ENCODE measurements at regions not wholly inside any gene's neighbourhood (a gene's known extent, or its start where the extent isn't known, plus 50 kb on each side); places are given as distances from the start of the nearest gene placed in this dataset.

DNA sequence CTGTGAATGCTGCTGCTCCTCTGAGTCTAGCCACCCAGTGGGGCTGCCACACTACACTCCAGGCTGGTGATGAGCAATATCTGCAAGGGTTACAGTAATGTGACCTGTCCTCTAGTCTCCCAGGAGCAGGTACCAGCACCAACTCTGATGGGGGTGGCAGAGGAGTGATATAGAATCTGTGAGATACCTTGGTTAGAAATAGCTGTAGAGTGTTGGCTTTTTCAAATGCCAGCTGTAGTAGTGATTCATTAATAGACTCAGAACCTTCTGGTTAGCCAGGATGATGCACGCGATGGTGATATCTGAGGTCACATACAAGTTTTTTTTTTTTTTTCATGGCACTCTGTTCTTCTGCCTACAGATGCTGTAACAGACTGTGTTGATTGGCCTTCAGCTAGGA is 757.1 kb downstream of the INHBA start:
- Histone ChIP-seq H3K4me3 (no peak overlapping the region), H3K27ac (no peak overlapping the region), H3K36me3 (no peaks in the 10 kb centered on the region), H3K4me1 (no peaks in the 10 kb centered on the region), H3K9me3 (peaks cover 0 to 5% of the 10 kb centered on the region in 2 donors), H3K27me3 (no peaks in the 10 kb centered on the region)
- no peak for DNase-seq
- intact Hi-C loops (cut with DNase I; ENCODE audit: low total_unique reads), result no loop called here
- TF ChIP-seq CTCF (IDR thresholded peaks at IDR 0.05), result no peak
- TF ChIP-seq POLR2A (IDR thresholded peaks at IDR 0.05), result no peak

GRCh38 chr7:40944981-40945585 is 757.8 kb downstream of the INHBA start:
- Histone ChIP-seq H3K36me3 (no peaks in the 10 kb centered on the region), H3K4me1 (no peaks in the 10 kb centered on the region), H3K27me3 (no peaks in the 10 kb centered on the region), H3K27ac (no peak overlapping the region), H3K9me3 (peaks cover 0 to 5% of the 10 kb centered on the region in 2 donors), H3K4me3 (no peak overlapping the region)
- no peak for DNase-seq
- intact Hi-C loops (cut with DNase I; ENCODE audit: low total_unique reads), result no loop called here
- TF ChIP-seq CTCF (IDR thresholded peaks at IDR 0.05) (no peak), POLR2A (IDR thresholded peaks at IDR 0.05) (no peak)

DNA sequence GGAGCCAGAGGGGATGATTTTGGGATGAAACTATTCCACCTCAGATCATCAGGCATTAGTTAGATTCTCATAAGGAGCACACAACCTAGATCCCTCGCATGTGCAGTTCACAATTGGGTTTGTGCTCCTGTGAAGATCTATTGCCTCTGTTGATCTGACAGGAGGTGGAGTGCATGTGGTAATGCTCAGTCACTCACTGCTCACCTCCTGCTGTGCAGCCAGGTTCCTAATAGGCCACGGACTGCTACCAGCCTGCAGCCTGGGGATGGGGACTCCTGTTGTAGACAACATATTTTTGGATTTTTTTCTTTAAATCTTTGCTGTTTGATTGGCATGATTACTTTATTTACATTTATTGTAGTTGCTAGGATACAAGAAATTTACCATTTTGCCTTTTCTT is 765.0 kb downstream of the INHBA start:
- TF ChIP-seq POLR2A (IDR thresholded peaks at IDR 0.05) (no peak), CTCF (IDR thresholded peaks at IDR 0.05) (no peak)
- no peak for DNase-seq
- H3K27ac ChIP-seq, result no peak overlapping the region
- H3K27me3 ChIP-seq, result no peaks in the 10 kb centered on the region
- no peaks in the 10 kb centered on the region for H3K9me3 ChIP-seq
- intact Hi-C loops (cut with DNase I; ENCODE audit: low total_unique reads), result no loop called here
- H3K4me3 ChIP-seq, result no peak overlapping the region
- H3K36me3 ChIP-seq, result no peaks in the 10 kb centered on the region
- no peaks in the 10 kb centered on the region for H3K4me1 ChIP-seq

DNA sequence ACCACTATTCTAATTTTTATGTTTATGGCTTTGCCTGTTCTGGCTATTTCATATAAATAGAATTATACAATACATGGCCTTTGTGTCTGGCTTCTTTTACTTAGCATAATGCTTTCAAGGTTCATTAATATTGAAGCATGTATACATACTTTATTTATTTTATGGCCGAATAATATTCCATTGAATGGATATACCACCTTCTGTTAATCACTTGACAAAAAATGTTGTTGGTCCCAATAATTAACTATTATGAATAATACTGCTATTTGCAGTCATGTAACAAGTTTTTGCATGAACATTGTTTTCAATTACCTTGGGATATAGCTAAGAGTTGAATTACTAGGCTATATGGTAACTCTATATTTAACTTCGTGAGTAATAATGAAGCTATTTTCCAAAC is 767.5 kb downstream of the INHBA start:
- no peak for DNase-seq
- no peaks in the 10 kb centered on the region for H3K4me1 ChIP-seq
- H3K36me3 ChIP-seq, result no peaks in the 10 kb centered on the region
- TF ChIP-seq POLR2A (IDR thresholded peaks at IDR 0.05), result no peak
- H3K9me3 ChIP-seq, result no peaks in the 10 kb centered on the region
- H3K4me3 ChIP-seq, result no peak overlapping the region
- no peak overlapping the region for H3K27ac ChIP-seq
- intact Hi-C loops (cut with DNase I; ENCODE audit: low total_unique reads), result no loop called here
- no peaks in the 10 kb centered on the region for H3K27me3 ChIP-seq

GRCh38 chr7:40923626-40924025 is 779.3 kb downstream of the INHBA start:
- TF ChIP-seq CTCF (IDR thresholded peaks at IDR 0.05) (no peak), POLR2A (IDR thresholded peaks at IDR 0.05) (no peak)
- intact Hi-C loops (cut with DNase I; ENCODE audit: low total_unique reads), result no loop called here
- no peaks in the 10 kb centered on the region for H3K4me1 ChIP-seq

DNA sequence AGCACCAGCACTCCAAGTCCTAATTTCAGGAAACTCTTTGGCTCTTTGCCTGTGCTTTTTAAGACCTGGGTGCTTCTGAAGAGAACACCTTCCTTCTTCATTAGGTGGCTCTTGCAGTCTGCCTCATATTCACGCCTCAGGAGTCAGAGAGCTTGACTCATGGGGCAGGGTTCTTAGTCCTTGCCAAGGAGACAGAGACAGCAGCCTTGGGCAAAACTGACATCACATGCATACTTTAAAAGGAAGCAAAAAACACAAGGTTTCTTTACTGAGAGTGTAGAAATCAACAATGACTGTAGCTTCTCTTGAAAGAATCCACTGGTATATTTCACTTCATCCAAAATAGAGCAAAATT is 780.6 kb downstream of the INHBA start:
- intact Hi-C loops (cut with DNase I; ENCODE audit: low total_unique reads), result no loop called here
- Histone ChIP-seq H3K4me1 (no peaks in the 10 kb centered on the region), H3K4me3 (no peak overlapping the region), H3K27ac (no peak overlapping the region), H3K9me3 (no peaks in the 10 kb centered on the region), H3K36me3 (no peaks in the 10 kb centered on the region), H3K27me3 (no peaks in the 10 kb centered on the region)
- no peak for DNase-seq
- no peak for TF ChIP-seq POLR2A (IDR thresholded peaks at IDR 0.05)
- no peak for TF ChIP-seq CTCF (IDR thresholded peaks at IDR 0.05)

More at GRCh38 chr7:40923626-40924025, 779.3 kb downstream of the INHBA start:
- no peaks in the 10 kb centered on the region for H3K36me3 ChIP-seq
- H3K27me3 ChIP-seq, result no peaks in the 10 kb centered on the region
- DNase-seq, result no peak
- H3K4me3 ChIP-seq, result no peak overlapping the region
- no peaks in the 10 kb centered on the region for H3K9me3 ChIP-seq
- no peak overlapping the region for H3K27ac ChIP-seq
